ENCODE measurements at regions not wholly inside any gene's neighbourhood (a gene's known extent, or its start where the extent isn't known, plus 50 kb on each side); places are given as distances from the start of the nearest gene placed in this dataset.
"Not testable (repeated sequence)": the region's sequence is repeated elsewhere in the genome, so short reads cannot be mapped to it uniquely, and the experiment has no call there.

GRCh38 chr18:22591222-22591621, 173.5 kb upstream of the CTAGE1 start:
- Histone ChIP-seq H3K4me3 (ENCODE audit: low read depth, low read length) (no peak overlapping the region), H3K36me3 (ENCODE audit: control insufficient read depth, insufficient read depth, low read length) (no peaks in the 10 kb centered on the region), H3K9ac (ENCODE audit: low read depth, low read length) (no peak overlapping the region), H3K27me3 (ENCODE audit: control insufficient read depth, insufficient read depth, low read length) (no peaks in the 10 kb centered on the region), H3K9me3 (ENCODE audit: control insufficient read depth, insufficient read depth, low read length) (no peaks in the 10 kb centered on the region), H3K4me1 (ENCODE audit: control insufficient read depth, insufficient read depth, low read length) (no peaks in the 10 kb centered on the region)

GRCh38 chr18:22594155-22594690, 176.5 kb upstream of the CTAGE1 start:
- no peaks in the 10 kb centered on the region for H3K27me3 ChIP-seq (ENCODE audit: control insufficient read depth, insufficient read depth, low read length)
- no peaks in the 10 kb centered on the region for H3K36me3 ChIP-seq (ENCODE audit: control insufficient read depth, insufficient read depth, low read length)
- no peak overlapping the region for H3K4me3 ChIP-seq (ENCODE audit: low read depth, low read length)
- H3K9me3 ChIP-seq (ENCODE audit: control insufficient read depth, insufficient read depth, low read length): no peaks in the 10 kb centered on the region
- H3K9ac ChIP-seq (ENCODE audit: low read depth, low read length): no peak overlapping the region
- H3K4me1 ChIP-seq (ENCODE audit: control insufficient read depth, insufficient read depth, low read length): no peaks in the 10 kb centered on the region

DNA sequence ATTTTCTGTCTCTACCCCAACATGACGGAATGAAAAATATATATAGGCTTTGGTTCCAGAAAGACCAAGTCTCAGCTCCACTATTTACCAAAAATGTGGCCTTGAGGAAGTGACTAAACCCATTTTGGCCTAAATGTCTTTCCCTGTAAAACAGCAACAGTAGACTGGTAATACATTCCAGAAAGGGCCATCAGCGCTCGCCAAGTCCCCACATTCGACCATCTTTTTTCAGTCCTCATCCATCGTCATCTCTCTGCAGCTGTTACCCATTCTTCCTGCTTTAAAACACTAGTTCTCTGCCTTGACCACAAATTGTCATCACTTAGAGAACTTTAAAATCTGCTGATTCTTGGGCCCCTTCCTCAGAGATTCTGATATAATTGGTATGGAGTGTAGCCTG, 183.8 kb upstream of the CTAGE1 start:
- no peak overlapping the region for H3K4me3 ChIP-seq (ENCODE audit: low read depth, low read length)
- H3K36me3 ChIP-seq (ENCODE audit: control insufficient read depth, insufficient read depth, low read length): no peaks in the 10 kb centered on the region
- no peaks in the 10 kb centered on the region for H3K27me3 ChIP-seq (ENCODE audit: control insufficient read depth, insufficient read depth, low read length)
- no peak overlapping the region for H3K9ac ChIP-seq (ENCODE audit: low read depth, low read length)
- H3K9me3 ChIP-seq (ENCODE audit: control insufficient read depth, insufficient read depth, low read length): no peaks in the 10 kb centered on the region
- H3K4me1 ChIP-seq (ENCODE audit: control insufficient read depth, insufficient read depth, low read length): no peaks in the 10 kb centered on the region

DNA sequence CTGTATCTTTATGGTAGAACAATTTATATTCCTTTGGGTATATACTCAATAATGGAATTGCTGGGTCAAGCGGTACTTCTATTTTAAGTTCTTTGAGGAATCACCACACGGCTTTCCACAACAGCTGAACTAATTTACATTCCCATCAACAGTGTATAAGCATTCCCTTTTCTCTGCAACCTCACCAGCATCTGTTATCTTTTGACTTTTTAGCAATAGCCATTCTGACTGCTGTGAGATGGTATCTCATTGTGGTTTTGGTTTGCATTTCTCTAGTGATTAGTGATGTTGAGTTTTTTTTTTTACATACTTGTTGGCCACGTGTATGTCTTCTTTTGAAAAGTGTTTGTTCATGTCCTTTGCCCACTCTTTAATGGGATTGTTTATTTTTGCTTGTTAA, 184.7 kb upstream of the CTAGE1 start:
- not testable (repeated sequence) for H3K36me3 ChIP-seq (ENCODE audit: control insufficient read depth, insufficient read depth, low read length); H3K4me1 ChIP-seq (ENCODE audit: control insufficient read depth, insufficient read depth, low read length); H3K27me3 ChIP-seq (ENCODE audit: control insufficient read depth, insufficient read depth, low read length); H3K9me3 ChIP-seq (ENCODE audit: control insufficient read depth, insufficient read depth, low read length); H3K9ac ChIP-seq (ENCODE audit: low read depth, low read length); H3K4me3 ChIP-seq (ENCODE audit: low read depth, low read length)

DNA sequence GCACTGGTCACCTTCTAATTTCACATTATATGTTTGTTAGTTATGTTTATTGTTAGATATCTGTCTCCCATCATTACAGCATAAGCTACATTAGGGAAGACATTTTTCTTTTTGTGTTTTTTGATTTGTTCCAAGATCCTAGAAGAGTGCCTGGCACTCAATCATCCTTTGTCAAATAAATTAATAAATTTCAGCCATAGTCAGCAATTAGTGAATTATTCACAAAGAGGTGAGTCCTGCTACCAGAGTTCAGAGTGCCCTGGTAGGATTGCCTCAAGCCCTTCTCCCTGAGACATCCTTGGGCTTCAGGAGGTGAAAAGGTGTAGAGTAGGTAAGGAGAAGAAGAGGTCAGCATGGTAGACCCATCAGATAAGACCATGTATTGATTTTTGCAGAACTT, 186.2 kb upstream of the CTAGE1 start:
- Histone ChIP-seq H3K9me3 (ENCODE audit: control insufficient read depth, insufficient read depth, low read length) (no peaks in the 10 kb centered on the region), H3K4me3 (ENCODE audit: low read depth, low read length) (no peak overlapping the region), H3K27me3 (ENCODE audit: control insufficient read depth, insufficient read depth, low read length) (no peaks in the 10 kb centered on the region), H3K9ac (ENCODE audit: low read depth, low read length) (no peak overlapping the region), H3K36me3 (ENCODE audit: control insufficient read depth, insufficient read depth, low read length) (no peaks in the 10 kb centered on the region), H3K4me1 (ENCODE audit: control insufficient read depth, insufficient read depth, low read length) (no peaks in the 10 kb centered on the region)

DNA sequence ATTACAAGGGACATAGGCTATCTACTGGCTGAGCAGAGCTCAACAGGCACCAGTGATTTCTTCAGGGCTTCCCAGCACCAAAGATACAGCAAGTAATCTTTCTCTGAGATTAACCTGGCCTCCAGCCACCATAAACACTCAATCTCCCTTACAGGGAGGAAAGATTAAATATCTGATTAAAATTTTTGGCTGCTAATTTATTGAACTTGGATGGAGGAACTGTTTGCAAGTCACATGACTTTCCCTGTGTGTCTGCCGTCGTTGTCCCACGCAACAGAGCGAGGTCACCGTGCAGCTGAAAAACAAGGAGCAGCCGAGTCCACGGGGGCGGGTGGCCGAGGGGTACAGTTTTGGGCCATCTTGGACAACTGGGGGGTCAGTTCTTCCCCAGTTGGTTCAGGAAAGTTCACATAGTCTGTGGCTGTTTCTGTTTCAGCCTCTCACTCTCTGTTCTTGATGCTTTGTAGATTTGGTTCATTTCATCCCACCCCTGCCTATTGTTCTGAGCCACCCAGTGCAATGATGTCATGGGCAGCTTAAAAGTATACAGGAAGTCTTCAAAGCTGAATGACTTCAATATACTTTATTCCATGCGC, 186.8 kb upstream of the CTAGE1 start:
- Histone ChIP-seq H3K36me3 (ENCODE audit: control insufficient read depth, insufficient read depth, low read length) (no peaks in the 10 kb centered on the region), H3K9ac (ENCODE audit: low read depth, low read length) (no peak overlapping the region), H3K27me3 (ENCODE audit: control insufficient read depth, insufficient read depth, low read length) (no peaks in the 10 kb centered on the region), H3K9me3 (ENCODE audit: control insufficient read depth, insufficient read depth, low read length) (no peaks in the 10 kb centered on the region), H3K4me3 (ENCODE audit: low read depth, low read length) (no peak overlapping the region), H3K4me1 (ENCODE audit: control insufficient read depth, insufficient read depth, low read length) (no peaks in the 10 kb centered on the region)

DNA sequence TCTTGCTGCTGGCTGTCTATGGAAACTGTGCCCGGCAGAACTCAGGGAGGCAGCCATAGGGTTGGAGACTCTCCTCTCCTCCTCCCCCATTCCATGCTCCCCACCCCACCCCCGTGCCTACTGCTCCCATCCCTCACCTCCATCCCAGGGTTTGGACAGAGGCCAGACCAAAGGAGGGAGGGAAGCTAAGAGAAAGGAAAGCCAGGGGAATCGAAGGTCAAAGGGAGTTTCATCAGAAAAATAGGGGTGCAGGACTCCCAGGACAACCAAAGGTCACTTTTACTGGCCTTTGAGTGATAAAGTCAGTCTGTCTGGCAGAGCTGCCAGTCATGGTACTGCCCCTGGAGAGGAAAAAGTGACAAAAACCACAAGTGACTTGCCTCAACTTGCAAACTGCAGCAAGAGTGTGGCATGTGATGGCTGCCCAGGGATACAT, 187.3 kb upstream of the CTAGE1 start:
- H3K27me3 ChIP-seq (ENCODE audit: control insufficient read depth, insufficient read depth, low read length): no peaks in the 10 kb centered on the region

GRCh38 chr18:22605736-22606135, 188.0 kb upstream of the CTAGE1 start:
- Histone ChIP-seq H3K27me3 (ENCODE audit: control insufficient read depth, insufficient read depth, low read length) (no peaks in the 10 kb centered on the region), H3K4me3 (ENCODE audit: low read depth, low read length) (no peak overlapping the region), H3K9me3 (ENCODE audit: control insufficient read depth, insufficient read depth, low read length) (no peaks in the 10 kb centered on the region), H3K9ac (ENCODE audit: low read depth, low read length) (no peak overlapping the region), H3K4me1 (ENCODE audit: control insufficient read depth, insufficient read depth, low read length) (no peaks in the 10 kb centered on the region), H3K36me3 (ENCODE audit: control insufficient read depth, insufficient read depth, low read length) (no peaks in the 10 kb centered on the region)

More for the DNA sequence above, 187.3 kb upstream of the CTAGE1 start:
- H3K36me3 ChIP-seq (ENCODE audit: control insufficient read depth, insufficient read depth, low read length): no peaks in the 10 kb centered on the region
- no peak overlapping the region for H3K4me3 ChIP-seq (ENCODE audit: low read depth, low read length)
- H3K9ac ChIP-seq (ENCODE audit: low read depth, low read length): no peak overlapping the region
- no peaks in the 10 kb centered on the region for H3K4me1 ChIP-seq (ENCODE audit: control insufficient read depth, insufficient read depth, low read length)
- H3K9me3 ChIP-seq (ENCODE audit: control insufficient read depth, insufficient read depth, low read length): no peaks in the 10 kb centered on the region

DNA sequence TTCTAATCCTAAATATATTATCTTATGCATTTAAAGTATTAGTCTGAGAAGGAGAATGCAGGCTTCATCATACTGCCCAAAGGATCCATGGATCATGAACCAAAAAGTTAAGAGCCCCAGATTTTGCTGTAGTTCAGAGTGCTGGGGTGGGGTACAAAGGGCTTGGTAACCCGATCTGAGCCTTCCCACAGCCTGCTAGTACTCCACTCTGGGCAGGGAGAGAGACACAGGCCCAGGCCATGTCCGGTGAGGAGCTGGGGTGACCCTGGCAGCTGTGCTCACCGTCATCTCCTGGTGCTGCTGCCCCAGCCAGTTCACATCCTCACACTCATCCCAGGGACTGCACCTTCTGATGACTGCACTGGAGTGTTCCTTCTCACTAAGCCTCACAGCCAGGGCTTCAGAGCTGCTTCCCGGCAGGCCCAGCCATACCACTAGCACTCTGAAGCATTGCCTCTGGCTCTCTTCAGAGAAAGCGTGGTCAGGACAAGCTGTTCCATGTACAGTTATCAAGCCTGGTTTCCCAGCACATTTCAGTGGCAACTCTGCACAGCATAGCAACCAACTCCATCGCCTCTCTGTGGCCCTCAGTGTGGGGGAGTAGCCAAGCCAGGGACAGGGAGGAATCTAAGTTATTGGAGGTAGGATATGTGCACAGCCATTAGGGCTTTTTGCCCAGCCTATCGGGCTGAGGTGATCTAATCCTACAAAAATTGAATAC, 189.0 kb upstream of the CTAGE1 start:
- H3K9me3 ChIP-seq (ENCODE audit: control insufficient read depth, insufficient read depth, low read length): no peaks in the 10 kb centered on the region
- no peaks in the 10 kb centered on the region for H3K27me3 ChIP-seq (ENCODE audit: control insufficient read depth, insufficient read depth, low read length)
- no peak overlapping the region for H3K4me3 ChIP-seq (ENCODE audit: low read depth, low read length)
- no peaks in the 10 kb centered on the region for H3K36me3 ChIP-seq (ENCODE audit: control insufficient read depth, insufficient read depth, low read length)
- H3K4me1 ChIP-seq (ENCODE audit: control insufficient read depth, insufficient read depth, low read length): no peaks in the 10 kb centered on the region
- no peak overlapping the region for H3K9ac ChIP-seq (ENCODE audit: low read depth, low read length)

GRCh38 chr18:22607284-22607635, 189.5 kb upstream of the CTAGE1 start:
- no peaks in the 10 kb centered on the region for H3K36me3 ChIP-seq (ENCODE audit: control insufficient read depth, insufficient read depth, low read length)
- no peaks in the 10 kb centered on the region for H3K27me3 ChIP-seq (ENCODE audit: control insufficient read depth, insufficient read depth, low read length)
- no peak overlapping the region for H3K4me3 ChIP-seq (ENCODE audit: low read depth, low read length)
- no peaks in the 10 kb centered on the region for H3K4me1 ChIP-seq (ENCODE audit: control insufficient read depth, insufficient read depth, low read length)
- H3K9me3 ChIP-seq (ENCODE audit: control insufficient read depth, insufficient read depth, low read length): no peaks in the 10 kb centered on the region
- no peak overlapping the region for H3K9ac ChIP-seq (ENCODE audit: low read depth, low read length)

DNA sequence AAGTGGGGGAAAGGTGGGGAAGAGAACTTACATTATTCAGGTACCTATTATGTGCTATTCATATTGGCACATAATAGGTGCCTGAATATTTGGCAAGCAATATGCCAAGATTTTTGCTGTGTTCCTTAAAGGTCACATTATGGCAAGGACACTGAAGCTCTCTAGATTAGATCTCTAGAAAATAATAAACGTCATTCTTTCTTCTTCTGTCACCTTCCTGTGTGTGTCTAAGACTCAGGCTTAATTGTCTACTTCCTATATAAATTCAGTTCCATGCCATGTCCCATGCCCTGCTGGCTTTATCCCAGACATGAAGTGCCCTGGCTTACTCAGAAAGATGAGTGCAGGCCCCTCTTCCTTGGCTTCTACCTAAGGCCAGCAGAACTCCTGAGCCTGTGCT, 191.1 kb upstream of the CTAGE1 start:
- Histone ChIP-seq H3K4me1 (ENCODE audit: control insufficient read depth, insufficient read depth, low read length) (no peaks in the 10 kb centered on the region), H3K27me3 (ENCODE audit: control insufficient read depth, insufficient read depth, low read length) (no peaks in the 10 kb centered on the region), H3K9me3 (ENCODE audit: control insufficient read depth, insufficient read depth, low read length) (no peaks in the 10 kb centered on the region), H3K9ac (ENCODE audit: low read depth, low read length) (no peak overlapping the region), H3K4me3 (ENCODE audit: low read depth, low read length) (no peak overlapping the region), H3K36me3 (ENCODE audit: control insufficient read depth, insufficient read depth, low read length) (no peaks in the 10 kb centered on the region)

DNA sequence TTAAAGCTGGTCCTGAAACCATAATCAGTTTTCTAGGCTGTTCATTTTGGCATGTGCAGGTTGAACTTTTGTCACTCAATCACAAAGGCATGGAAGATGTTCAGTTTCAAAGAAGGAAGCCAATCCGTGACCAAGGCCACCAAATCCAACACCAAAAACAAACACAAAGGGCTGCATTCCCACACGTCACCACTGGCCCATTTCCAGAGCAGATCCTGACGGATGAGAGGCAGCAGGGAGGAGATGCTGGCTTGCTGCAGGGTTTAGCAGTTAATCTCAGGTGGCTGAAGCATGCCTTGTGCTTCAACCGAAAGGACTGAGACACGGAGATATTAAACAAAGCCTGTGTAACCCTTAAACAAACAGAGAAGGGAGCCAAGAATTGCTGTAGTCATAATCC, 191.9 kb upstream of the CTAGE1 start:
- Histone ChIP-seq H3K9me3 (ENCODE audit: control insufficient read depth, insufficient read depth, low read length) (no peaks in the 10 kb centered on the region), H3K27me3 (ENCODE audit: control insufficient read depth, insufficient read depth, low read length) (no peaks in the 10 kb centered on the region), H3K9ac (ENCODE audit: low read depth, low read length) (no peak overlapping the region), H3K4me3 (ENCODE audit: low read depth, low read length) (no peak overlapping the region), H3K36me3 (ENCODE audit: control insufficient read depth, insufficient read depth, low read length) (no peaks in the 10 kb centered on the region), H3K4me1 (ENCODE audit: control insufficient read depth, insufficient read depth, low read length) (no peaks in the 10 kb centered on the region)
